Breast epithelium (tissue), 4 donors: ENCODE measurements at regions not wholly inside any gene's neighbourhood (a gene's known extent, or its start where the extent isn't known, plus 50 kb on each side); places are given as distances from the start of the nearest gene placed in this dataset.

Experiments
- DNase-seq, 2 donors: peaks; one replicate each; pipeline ENCODE4 v3.0.0-alpha.2; 2019; ENCODE audit warnings: low spot score in 2 of 2
- H3K27ac ChIP-seq, 2 donors: fragments of 200-600 bp; sonication (generic) in 1 of 2; one replicate each; pipeline ENCODE4 v1.5.1; 2016 to 2019; ENCODE audit warnings: mild to moderate bottlenecking in 1 of 2
- H3K27me3 ChIP-seq, 2 donors: fragments of 200-600 bp; sonication (generic) in 1 of 2; one replicate each; pipeline versions ENCODE4 v1.5.1 to v1.6.0; 2017 to 2019; ENCODE audit warnings: control low read depth in 1 of 2, mild to moderate bottlenecking in 1 of 2
- H3K36me3 ChIP-seq: fragments of 200-600 bp; one replicate; pipeline ENCODE4 v1.5.1; 2019
- H3K4me1 ChIP-seq, 2 donors: fragments of 200-600 bp; sonication (generic); one replicate each; pipeline ENCODE4 v1.5.1; 2016 to 2019; ENCODE audit warnings: control low read depth in 1 of 2
- H3K4me3 ChIP-seq, 3 donors: fragments of 200-600 bp; sonication (generic); 1 replicate in 2 of 3; 2 replicates in 1 of 3; pipeline ENCODE4 v1.5.1; 2016 to 2019; ENCODE audit warnings: mild to moderate bottlenecking in 3 of 3, moderate library complexity in 2 of 3
- H3K9me3 ChIP-seq, 2 donors: fragments of 200-600 bp; sonication (generic) in 1 of 2; one replicate each; pipeline ENCODE4 v1.5.1; 2016 to 2019; ENCODE audit warnings: control low read depth in 1 of 2
- CTCF ChIP-seq, 3 donors: fragments of 450-650 bp; IDR thresholded peaks; one replicate each; pipeline ENCODE4 v1.5.1; 2016 to 2017; ENCODE audit warnings: antibody characterized with exemption in 3 of 3, mild to moderate bottlenecking in 3 of 3, moderate library complexity in 3 of 3
- POLR2A ChIP-seq: fragments of 450-650 bp; IDR thresholded peaks from one replicate; pipeline ENCODE4 v1.6.1; 2016; ENCODE audit warnings: antibody characterized with exemption, mild to moderate bottlenecking, moderate library complexity
- POLR2AphosphoS5 ChIP-seq, 3 donors: sonication (generic); formaldehyde crosslinking; IDR thresholded peaks; one replicate each; pipeline ENCODE4 v1.6.1; 2017; ENCODE audit warnings: antibody characterized with exemption in 3 of 3
- intact Hi-C: fragments of 100-400 bp; cut with DNase I; formaldehyde crosslinking; loops from one replicate; pipeline ENCODE4 v1.15.1; 2023; ENCODE audit warnings: low total_unique reads

GRCh38 chr2:188727846-188728245 is 246.3 kb upstream of the COL3A1 start:
- no peak for DNase-seq
- Histone ChIP-seq H3K27ac (no peak overlapping the region), H3K4me1 (no peaks in the 10 kb centered on the region), H3K9me3 (no peaks in the 10 kb centered on the region), H3K4me3 (no peak overlapping the region), H3K27me3 (no peaks in the 10 kb centered on the region), H3K36me3 (no peaks in the 10 kb centered on the region)
- intact Hi-C loops, result no loop called here
- TF ChIP-seq POLR2A (no peak), POLR2AphosphoS5 (IDR thresholded peaks at IDR 0.05) (no peak), CTCF (IDR thresholded peaks at IDR 0.05) (no peak)

- H3K36me3 ChIP-seq, result no peaks in the 10 kb centered on the region
- H3K9me3 ChIP-seq, result no peaks in the 10 kb centered on the region
- H3K27me3 ChIP-seq, result no peaks in the 10 kb centered on the region
- intact Hi-C loops, result no loop called here
- H3K4me3 ChIP-seq, result no peak overlapping the region
- no peak for TF ChIP-seq POLR2AphosphoS5 (IDR thresholded peaks at IDR 0.05)
- no peak for TF ChIP-seq POLR2A
- TF ChIP-seq CTCF (IDR thresholded peaks at IDR 0.05), result no peak
- no peaks in the 10 kb centered on the region for H3K4me1 ChIP-seq
- no peak for DNase-seq
- H3K27ac ChIP-seq, result no peak overlapping the region
Observed at GRCh38 chr2:188734691-188735090, 239.5 kb upstream of the COL3A1 start.

- H3K4me1 ChIP-seq, result no peaks in the 10 kb centered on the region
- H3K36me3 ChIP-seq, result no peaks in the 10 kb centered on the region
- TF ChIP-seq POLR2A, result no peak
- no peak for TF ChIP-seq POLR2AphosphoS5 (IDR thresholded peaks at IDR 0.05)
- TF ChIP-seq CTCF (IDR thresholded peaks at IDR 0.05), result no peak
- no peaks in the 10 kb centered on the region for H3K27me3 ChIP-seq
- intact Hi-C loops, result no loop called here
- no peak overlapping the region for H3K4me3 ChIP-seq
- no peak overlapping the region for H3K27ac ChIP-seq
- H3K9me3 ChIP-seq, result no peaks in the 10 kb centered on the region
- DNase-seq, result no peak
Observed at GRCh38 chr2:188746727-188747126, 227.4 kb upstream of the COL3A1 start.

GRCh38 chr2:188751816-188752215 is 222.4 kb upstream of the COL3A1 start:
- intact Hi-C loops, result no loop called here
- Histone ChIP-seq H3K36me3 (no peaks in the 10 kb centered on the region), H3K27ac (no peak overlapping the region), H3K27me3 (no peaks in the 10 kb centered on the region), H3K4me3 (no peak overlapping the region), H3K4me1 (no peaks in the 10 kb centered on the region), H3K9me3 (peaks cover 0 to 6% of the 10 kb centered on the region in 2 donors)
- DNase-seq, result no peak
- TF ChIP-seq POLR2A, result no peak
- TF ChIP-seq CTCF (IDR thresholded peaks at IDR 0.05), result no peak
- TF ChIP-seq POLR2AphosphoS5 (IDR thresholded peaks at IDR 0.05), result no peak

- Histone ChIP-seq H3K9me3 (peaks cover 0 to 6% of the 10 kb centered on the region in 2 donors), H3K4me1 (no peaks in the 10 kb centered on the region), H3K36me3 (no peaks in the 10 kb centered on the region), H3K4me3 (no peak overlapping the region), H3K27ac (no peak overlapping the region), H3K27me3 (no peaks in the 10 kb centered on the region)
- DNase-seq, result no peak
- no peak for TF ChIP-seq POLR2A
- TF ChIP-seq CTCF (IDR thresholded peaks at IDR 0.05), result no peak
- no peak for TF ChIP-seq POLR2AphosphoS5 (IDR thresholded peaks at IDR 0.05)
- intact Hi-C loops, result no loop called here
Observed at GRCh38 chr2:188752311-188752710, 221.9 kb upstream of the COL3A1 start.
